ENCODE measurements at regions not wholly inside any gene's neighbourhood (a gene's known extent, or its start where the extent isn't known, plus 50 kb on each side); places are given as distances from the start of the nearest gene placed in this dataset.

DNA sequence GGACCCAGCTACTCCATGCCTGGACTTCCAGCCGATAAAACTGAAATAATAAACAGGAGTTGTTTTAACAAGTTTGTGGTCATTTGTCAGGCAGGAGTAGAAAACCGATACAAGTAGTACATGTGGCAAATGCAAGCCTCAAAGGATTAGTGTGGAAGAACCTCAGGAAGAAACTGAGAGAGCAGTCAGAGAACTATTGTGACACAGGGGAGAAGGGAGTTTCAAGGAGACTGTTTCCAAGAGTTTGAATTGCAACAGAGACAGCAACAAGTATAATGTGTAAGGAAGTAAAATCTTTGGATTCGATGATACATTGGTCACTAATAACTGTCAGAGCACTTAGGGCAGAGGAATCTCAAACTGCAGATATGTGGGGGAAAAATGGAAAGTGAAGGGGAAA is 450.6 kb upstream of the ARHGEF26 start:
- ATAC-seq (no peak), DNase-seq (ENCODE audit: low read depth, low spot score) (no peak)
- in situ Hi-C loops (cut with HindIII; ENCODE audit: low pct_unique_long_range_greater_than_20kb, low sequenced_read_pairs), result no loop called here
- H3K4me1 ChIP-seq (ENCODE audit: control insufficient read depth, insufficient read depth, low read length), result no peaks in the 10 kb centered on the region
- H3K4me3 ChIP-seq (ENCODE audit: low read depth in 2 of 2, low read length in 2 of 2), result no peak overlapping the region
- intact Hi-C loops (cut with micrococcal nuclease; ENCODE audit: unreplicated experiment), result no loop called here
- TF ChIP-seq POLR2AphosphoS5 (IDR thresholded peaks at IDR 0.05; ENCODE audit: low read depth, low read length), result no peak
- TF ChIP-seq, protein P1, sequence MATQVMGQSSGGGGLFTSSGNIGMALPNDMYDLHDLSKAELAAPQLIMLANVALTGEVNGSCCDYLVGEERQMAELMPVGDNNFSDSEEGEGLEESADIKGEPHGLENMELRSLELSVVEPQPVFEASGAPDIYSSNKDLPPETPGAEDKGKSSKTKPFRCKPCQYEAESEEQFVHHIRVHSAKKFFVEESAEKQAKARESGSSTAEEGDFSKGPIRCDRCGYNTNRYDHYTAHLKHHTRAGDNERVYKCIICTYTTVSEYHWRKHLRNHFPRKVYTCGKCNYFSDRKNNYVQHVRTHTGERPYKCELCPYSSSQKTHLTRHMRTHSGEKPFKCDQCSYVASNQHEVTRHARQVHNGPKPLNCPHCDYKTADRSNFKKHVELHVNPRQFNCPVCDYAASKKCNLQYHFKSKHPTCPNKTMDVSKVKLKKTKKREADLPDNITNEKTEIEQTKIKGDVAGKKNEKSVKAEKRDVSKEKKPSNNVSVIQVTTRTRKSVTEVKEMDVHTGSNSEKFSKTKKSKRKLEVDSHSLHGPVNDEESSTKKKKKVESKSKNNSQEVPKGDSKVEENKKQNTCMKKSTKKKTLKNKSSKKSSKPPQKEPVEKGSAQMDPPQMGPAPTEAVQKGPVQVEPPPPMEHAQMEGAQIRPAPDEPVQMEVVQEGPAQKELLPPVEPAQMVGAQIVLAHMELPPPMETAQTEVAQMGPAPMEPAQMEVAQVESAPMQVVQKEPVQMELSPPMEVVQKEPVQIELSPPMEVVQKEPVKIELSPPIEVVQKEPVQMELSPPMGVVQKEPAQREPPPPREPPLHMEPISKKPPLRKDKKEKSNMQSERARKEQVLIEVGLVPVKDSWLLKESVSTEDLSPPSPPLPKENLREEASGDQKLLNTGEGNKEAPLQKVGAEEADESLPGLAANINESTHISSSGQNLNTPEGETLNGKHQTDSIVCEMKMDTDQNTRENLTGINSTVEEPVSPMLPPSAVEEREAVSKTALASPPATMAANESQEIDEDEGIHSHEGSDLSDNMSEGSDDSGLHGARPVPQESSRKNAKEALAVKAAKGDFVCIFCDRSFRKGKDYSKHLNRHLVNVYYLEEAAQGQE (IDR thresholded peaks at IDR 0.05; ENCODE audit: insufficient read depth in 1 of 2, low read depth in 2 of 2, low read length in 1 of 2), result no peak
- TF ChIP-seq TCF7L2 (IDR thresholded peaks at IDR 0.05; ENCODE audit: low read depth, low read length), result no peak
- no peak for TF ChIP-seq CTCF (IDR thresholded peaks at IDR 0.05)
- TF ChIP-seq SIN3A (IDR thresholded peaks at IDR 0.05; ENCODE audit: borderline replicate concordance, insufficient read depth, low read depth, low read length), result no peak
- BruUV-seq (replicated peaks), result no TSS peak
- H3K27me3 ChIP-seq (ENCODE audit: control insufficient read depth, insufficient read depth, low read length), result no peaks in the 10 kb centered on the region
- CTCF ChIA-PET, result no interaction called here
- no peak overlapping the region for H3K27ac ChIP-seq (ENCODE audit: low read length)
- POLR2A ChIA-PET, result no interaction called here
- no peaks in the 10 kb centered on the region for H3K9me3 ChIP-seq (ENCODE audit: control insufficient read depth, insufficient read depth, low read depth, low read length)
- H3K36me3 ChIP-seq (ENCODE audit: control insufficient read depth, insufficient read depth, low read length), result no peaks in the 10 kb centered on the region

DNA sequence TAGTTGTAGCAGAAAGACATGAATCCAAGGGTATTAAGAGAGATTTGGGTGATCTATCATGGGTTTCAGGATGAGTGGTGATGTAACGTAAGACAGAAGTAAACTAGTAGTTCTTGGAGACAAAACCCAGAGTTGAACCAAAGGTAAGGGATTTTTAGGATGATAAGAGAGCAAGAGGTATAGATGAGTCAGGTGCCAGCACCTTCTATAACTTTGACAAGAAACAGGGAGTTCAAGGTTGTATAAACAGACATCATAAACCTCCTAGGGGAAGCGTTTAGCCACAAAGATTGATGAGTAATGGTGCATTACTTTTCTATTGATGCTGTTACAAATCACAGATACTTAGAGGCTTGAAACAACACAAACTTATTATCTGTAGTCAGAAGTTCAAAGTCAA is 447.3 kb upstream of the ARHGEF26 start:
- no TSS peak for BruUV-seq (replicated peaks)
- DNase-seq (ENCODE audit: low read depth, low spot score) (no peak), ATAC-seq (no peak)
- TF ChIP-seq SIN3A (IDR thresholded peaks at IDR 0.05; ENCODE audit: borderline replicate concordance, insufficient read depth, low read depth, low read length) (no peak), TCF7L2 (IDR thresholded peaks at IDR 0.05; ENCODE audit: low read depth, low read length) (no peak), CTCF (IDR thresholded peaks at IDR 0.05) (no peak), POLR2AphosphoS5 (IDR thresholded peaks at IDR 0.05; ENCODE audit: low read depth, low read length) (no peak)
- TF ChIP-seq, protein P1 (IDR thresholded peaks at IDR 0.05; ENCODE audit: insufficient read depth in 1 of 2, low read depth in 2 of 2, low read length in 1 of 2), result no peak
- Histone ChIP-seq H3K4me1 (ENCODE audit: control insufficient read depth, insufficient read depth, low read length) (no peaks in the 10 kb centered on the region), H3K9me3 (ENCODE audit: control insufficient read depth, insufficient read depth, low read depth, low read length) (no peaks in the 10 kb centered on the region), H3K27me3 (ENCODE audit: control insufficient read depth, insufficient read depth, low read length) (no peaks in the 10 kb centered on the region), H3K36me3 (ENCODE audit: control insufficient read depth, insufficient read depth, low read length) (no peaks in the 10 kb centered on the region), H3K4me3 (ENCODE audit: low read depth in 2 of 2, low read length in 2 of 2) (no peak overlapping the region), H3K27ac (ENCODE audit: low read length) (no peak overlapping the region)
- ChIA-PET POLR2A (no interaction called here), CTCF (no interaction called here)
- in situ Hi-C loops (cut with HindIII; ENCODE audit: low pct_unique_long_range_greater_than_20kb, low sequenced_read_pairs), result no loop called here
- intact Hi-C loops (cut with micrococcal nuclease; ENCODE audit: unreplicated experiment), result no loop called here

All from Panc1 (cell line).